PC-9 (cell line): ENCODE measurements at regions not wholly inside any gene's neighbourhood (a gene's known extent, or its start where the extent isn't known, plus 50 kb on each side); places are given as distances from the start of the nearest gene placed in this dataset.
"Not testable (repeated sequence)": the region's sequence is repeated elsewhere in the genome, so short reads cannot be mapped to it uniquely, and the experiment has no call there.

Source experiments
- BruUV-seq: library from RNA; stranded (reverse); fragments of 400-500 nt; replicated peaks from 2 replicates; lab custom pipeline; 2021; lab: Mats Ljungman, UMichigan
- CTCF ChIA-PET: fragments of 300-600 bp; sonication (Branson Sonifier 250); formaldehyde crosslinking; loops from one replicate; lab custom pipeline; 2022; ENCODE audit warnings: antibody characterized with exemption; lab: Charles Lee
- POLR2A ChIA-PET: fragments of 300-600 bp; sonication (Branson Sonifier 250); formaldehyde crosslinking; loops from one replicate; lab custom pipeline; 2022; ENCODE audit warnings: antibody characterized with exemption; ENCODE audit not compliant: unreplicated experiment; lab: Charles Lee
- DNase-seq, 2 experiments: peaks; one replicate each; pipeline versions ENCODE4 v3.0.0 to v3.0.0-alpha.2; 2015 to 2022; ENCODE audit warnings: mixed read lengths in 1 of 2
- H2AFZ ChIP-seq: fragments of 200-600 bp; sonication (generic); 2 replicates; pipeline ENCODE4 v1.8.1; 2017; ENCODE audit warnings: antibody characterized with exemption
- H3F3A ChIP-seq: fragments of 200-600 bp; sonication (generic); 2 replicates; pipeline ENCODE4 v1.8.1; 2017; ENCODE audit warnings: antibody characterized with exemption, mild to moderate bottlenecking, low read depth; ENCODE audit not compliant: insufficient read depth
- H3K27ac ChIP-seq: fragments of 200-600 bp; sonication (generic); 2 replicates; pipeline ENCODE4 v1.6.1; 2016; ENCODE audit warnings: mixed run types
- H3K27me3 ChIP-seq: fragments of 200-600 bp; sonication (generic); 2 replicates; pipeline ENCODE4 v1.6.1; 2016; ENCODE audit warnings: low read depth, mixed run types; ENCODE audit not compliant: insufficient read depth
- H3K36me3 ChIP-seq: fragments of 200-600 bp; sonication (generic); 2 replicates; pipeline ENCODE4 v1.6.1; 2016; ENCODE audit warnings: low read depth, mixed run types
- H3K4me1 ChIP-seq: fragments of 200-600 bp; sonication (generic); replicated peaks from 2 replicates; pipeline ENCODE4 v1.6.1; 2016; ENCODE audit warnings: mixed run types; ENCODE audit not compliant: insufficient read depth
- H3K4me2 ChIP-seq: fragments of 200-600 bp; sonication (generic); 2 replicates; pipeline ENCODE4 v1.6.1; 2017; ENCODE audit warnings: mixed run types
- H3K4me3 ChIP-seq: fragments of 200-600 bp; sonication (generic); 2 replicates; pipeline ENCODE4 v1.6.1; 2016; ENCODE audit warnings: mixed run types
- H3K79me2 ChIP-seq: fragments of 200-600 bp; sonication (generic); 2 replicates; pipeline ENCODE4 v1.6.1; 2017; ENCODE audit warnings: low read depth, mixed run types
- H3K9me2 ChIP-seq: fragments of 200-600 bp; sonication (generic); 2 replicates; pipeline ENCODE4 v1.8.1; 2017; ENCODE audit warnings: mild to moderate bottlenecking; ENCODE audit not compliant: insufficient read depth
- H3K9me3 ChIP-seq: fragments of 200-600 bp; sonication (generic); 2 replicates; pipeline ENCODE4 v1.8.1; 2016; ENCODE audit warnings: low read depth; ENCODE audit not compliant: insufficient read depth
- H4K20me1 ChIP-seq: fragments of 200-600 bp; sonication (generic); 2 replicates; pipeline ENCODE4 v1.8.1; 2017; ENCODE audit not compliant: insufficient read depth
- CTCF ChIP-seq: fragments of 200-600 bp; sonication (generic); conservative IDR thresholded peaks from 2 replicates; pipeline ENCODE4 v1.6.1; 2017; ENCODE audit warnings: mixed run types, antibody characterized with exemption, mild to moderate bottlenecking, moderate library complexity
- EZH2 ChIP-seq: fragments of 200-600 bp; sonication (generic); IDR thresholded peaks from 2 replicates; pipeline ENCODE4 v1.8.0; 2017; ENCODE audit warnings: antibody characterized with exemption, low read depth
- intact Hi-C: fragments of 100-400 bp; cut with micrococcal nuclease; formaldehyde crosslinking; loops from one replicate; pipeline ENCODE4 v1.10.0; 2022; ENCODE audit not compliant: unreplicated experiment

- Histone ChIP-seq H3K79me2 (no peaks in the 10 kb centered on the region), H3K4me3 (no peak overlapping the region), H3K4me2 (no peak overlapping the region), H3F3A (no peaks in the 10 kb centered on the region), H3K9me3 (no peaks in the 10 kb centered on the region), H4K20me1 (no peaks in the 10 kb centered on the region), H3K9me2 (no peaks in the 10 kb centered on the region), H2AFZ (no peak overlapping the region), H3K27me3 (no peaks in the 10 kb centered on the region), H3K4me1 (no peaks in the 10 kb centered on the region), H3K36me3 (no peaks in the 10 kb centered on the region), H3K27ac (no peak overlapping the region)
- CTCF ChIA-PET, result no interaction called here
- POLR2A ChIA-PET, result no interaction called here
- no TSS peak for BruUV-seq
- DNase-seq, result no peak
- TF ChIP-seq CTCF, result no peak
- TF ChIP-seq EZH2, result no peak
- intact Hi-C loops, result no loop called here
Observed at GRCh38 chr12:72207486-72208409, 64.4 kb upstream of the TRHDE start.

- H3K9me3 ChIP-seq, result no peaks in the 10 kb centered on the region
- H3K4me2 ChIP-seq, result no peak overlapping the region
- H4K20me1 ChIP-seq, result no peaks in the 10 kb centered on the region
- intact Hi-C loops, result no loop called here
- H3K4me1 ChIP-seq, result no peaks in the 10 kb centered on the region
- TF ChIP-seq CTCF (no peak), EZH2 (no peak)
- ChIA-PET POLR2A (no interaction called here), CTCF (no interaction called here)
- no peaks in the 10 kb centered on the region for H3K27me3 ChIP-seq
- H3F3A ChIP-seq, result no peaks in the 10 kb centered on the region
- H3K79me2 ChIP-seq, result no peaks in the 10 kb centered on the region
- DNase-seq, result no peak
- BruUV-seq, result no TSS peak
- H3K4me3 ChIP-seq, result no peak overlapping the region
- H2AFZ ChIP-seq, result no peak overlapping the region
- H3K27ac ChIP-seq, result no peak overlapping the region
- no peaks in the 10 kb centered on the region for H3K36me3 ChIP-seq
- H3K9me2 ChIP-seq, result no peaks in the 10 kb centered on the region
Observed at GRCh38 chr12:72209086-72209485, 63.1 kb upstream of the TRHDE start.

GRCh38 chr12:72214163-72214562 lies 58.0 kb upstream of the TRHDE start:
- DNase-seq, result no peak
- POLR2A ChIA-PET, result no interaction called here

GRCh38 chr12:72215287-72215686 lies 56.9 kb upstream of the TRHDE start:
- H3K9me2 ChIP-seq, DNase-seq, BruUV-seq, H3K4me3 ChIP-seq, CTCF ChIA-PET, H3K27me3 ChIP-seq, H3F3A ChIP-seq, POLR2A ChIA-PET, H3K27ac ChIP-seq, H3K4me2 ChIP-seq, H4K20me1 ChIP-seq, H3K9me3 ChIP-seq, H2AFZ ChIP-seq, H3K36me3 ChIP-seq, H3K79me2 ChIP-seq, H3K4me1 ChIP-seq, intact Hi-C loops: not testable (repeated sequence)

More at GRCh38 chr12:72214163-72214562, 58.0 kb upstream of the TRHDE start:
- CTCF ChIA-PET, result no interaction called here
- Histone ChIP-seq H3K9me2 (no peaks in the 10 kb centered on the region), H4K20me1 (no peaks in the 10 kb centered on the region), H3K27ac (no peak overlapping the region), H3K9me3 (no peaks in the 10 kb centered on the region), H3K4me2 (no peak overlapping the region), H2AFZ (no peak overlapping the region), H3K4me3 (no peak overlapping the region), H3K79me2 (no peaks in the 10 kb centered on the region), H3K36me3 (no peaks in the 10 kb centered on the region), H3F3A (no peaks in the 10 kb centered on the region), H3K27me3 (no peaks in the 10 kb centered on the region), H3K4me1 (no peaks in the 10 kb centered on the region)
- TF ChIP-seq CTCF (no peak), EZH2 (no peak)
- intact Hi-C loops, result no loop called here
- no TSS peak for BruUV-seq
